Neural progenitor cell (in vitro differentiated cells): ENCODE measurements at regions not wholly inside any gene's neighbourhood (a gene's known extent, or its start where the extent isn't known, plus 50 kb on each side); places are given as distances from the start of the nearest gene placed in this dataset.

Experiments
- DNase-seq: peaks from one replicate; pipeline ENCODE4 v3.0.0-alpha.2; 2016; ENCODE audit warnings: low spot score
- H2AFZ ChIP-seq: fragments of 200-600 bp; sonication (generic); replicated peaks from 2 replicates; pipeline ENCODE4 v1.6.1; 2016; ENCODE audit warnings: antibody characterized with exemption
- H3F3A ChIP-seq: fragments of 200-600 bp; sonication (generic); 2 replicates; pipeline ENCODE4 v1.6.1; 2016; ENCODE audit warnings: antibody characterized with exemption, low read depth
- H3K27ac ChIP-seq: fragments of 200-600 bp; sonication (generic); 2 replicates; pipeline ENCODE4 v1.5.1; 2016; ENCODE audit warnings: mild to moderate bottlenecking
- H3K27me3 ChIP-seq: fragments of 200-600 bp; sonication (generic); 2 replicates; pipeline ENCODE4 v1.6.1; 2016; ENCODE audit warnings: mild to moderate bottlenecking, moderate library complexity
- H3K36me3 ChIP-seq: fragments of 200-600 bp; sonication (generic); 2 replicates; pipeline ENCODE4 v1.5.1; 2016
- H3K4me1 ChIP-seq: fragments of 200-600 bp; sonication (generic); 2 replicates; pipeline ENCODE4 v1.6.1; 2016; ENCODE audit warnings: mixed run types
- H3K4me2 ChIP-seq: fragments of 200-600 bp; sonication (generic); 2 replicates; pipeline ENCODE4 v1.6.1; 2016
- H3K4me3 ChIP-seq: fragments of 200-600 bp; sonication (generic); 2 replicates; pipeline ENCODE4 v1.5.1; 2016
- H3K79me2 ChIP-seq: fragments of 200-600 bp; sonication (generic); 2 replicates; pipeline ENCODE4 v1.6.1; 2016; ENCODE audit warnings: low read depth
- H3K9ac ChIP-seq: fragments of 200-600 bp; sonication (generic); 2 replicates; pipeline ENCODE4 v1.6.1; 2016
- H3K9me3 ChIP-seq: fragments of 200-600 bp; sonication (generic); 2 replicates; pipeline ENCODE4 v1.5.1; 2016; ENCODE audit warnings: low read depth
- H4K20me1 ChIP-seq: fragments of 200-600 bp; sonication (generic); 2 replicates; pipeline ENCODE4 v1.6.1; 2016; ENCODE audit warnings: low read depth
- H3K27ac Mint-ChIP-seq: 3 replicates; pipeline ENCODE4 v1.8.0; 2021; ENCODE audit warnings: mixed read lengths
- H3K27me3 Mint-ChIP-seq: 2 replicates; pipeline ENCODE4 v1.8.0; 2022; ENCODE audit warnings: low read depth, mild to moderate bottlenecking, inconsistent platforms, moderate library complexity, mixed read lengths; ENCODE audit not compliant: insufficient read depth
- H3K36me3 Mint-ChIP-seq: 3 replicates; pipeline ENCODE4 v1.8.0; 2021; ENCODE audit warnings: mixed read lengths
- H3K4me1 Mint-ChIP-seq: 3 replicates; pipeline ENCODE4 v1.8.0; 2021; ENCODE audit warnings: mixed read lengths
- H3K4me3 Mint-ChIP-seq: 3 replicates; pipeline ENCODE4 v1.8.0; 2021; ENCODE audit warnings: mild to moderate bottlenecking, moderate library complexity, mixed read lengths
- H3K9me3 Mint-ChIP-seq: 3 replicates; pipeline ENCODE4 v1.8.0; 2020; ENCODE audit warnings: mixed read lengths
- EZH2 ChIP-seq: fragments of 200-600 bp; sonication (generic); IDR thresholded peaks from 2 replicates; pipeline ENCODE4 v1.6.1; 2017; ENCODE audit warnings: antibody characterized with exemption, mild to moderate bottlenecking, moderate library complexity
- EZH2phosphoT487 ChIP-seq: fragments of 200-600 bp; sonication (generic); IDR thresholded peaks from 2 replicates; pipeline ENCODE4 v1.6.1; 2017; ENCODE audit warnings: antibody characterized with exemption
- TF ChIP-seq, protein P1 (sequence below): fragments of 200-600 bp; sonication (generic); IDR thresholded peaks from 2 replicates; pipeline ENCODE4 v1.5.1; 2017; ENCODE audit warnings: antibody characterized with exemption, mild to moderate bottlenecking

DNA sequence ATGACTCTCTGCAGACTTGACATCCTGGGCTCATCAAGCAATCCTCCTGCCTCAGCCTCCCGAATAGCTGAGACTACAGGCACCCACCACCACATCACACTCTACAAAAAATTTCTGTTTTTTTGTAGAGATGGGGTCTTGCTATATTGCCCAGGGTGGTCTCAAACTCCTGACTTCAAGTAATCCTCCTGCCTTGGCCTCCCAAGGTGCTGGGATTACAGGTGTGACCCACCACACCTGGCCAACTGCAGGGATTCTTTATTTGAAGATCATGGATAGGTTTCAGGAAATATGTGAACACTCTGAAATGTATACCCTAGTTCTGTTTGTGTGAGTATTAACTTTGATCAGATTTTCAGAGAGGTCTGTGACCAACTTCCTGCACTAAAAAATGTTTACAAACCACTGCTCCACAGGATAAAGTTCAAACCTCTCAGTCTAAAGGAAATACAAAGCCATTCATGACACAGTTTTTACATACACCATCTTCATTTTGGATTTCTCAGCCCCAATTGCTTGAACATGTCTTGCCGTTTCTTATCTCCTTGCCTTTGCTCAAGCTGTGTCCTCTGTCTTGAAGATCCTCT is 252.3 kb upstream of the FGGY start:
- Histone ChIP-seq H3K4me2 (no peak overlapping the region), H3K27ac (no peak overlapping the region), H3K4me1 (no peaks in the 10 kb centered on the region), H2AFZ (no peak overlapping the region), H4K20me1 (no peaks in the 10 kb centered on the region), H3K9ac (no peak overlapping the region), H3K27me3 (no peaks in the 10 kb centered on the region), H3F3A (no peaks in the 10 kb centered on the region), H3K79me2 (no peaks in the 10 kb centered on the region), H3K4me3 (no peak overlapping the region), H3K9me3 (no peaks in the 10 kb centered on the region), H3K36me3 (no peaks in the 10 kb centered on the region)
- H3K27ac Mint-ChIP-seq = no peak overlapping the region
- H3K36me3 Mint-ChIP-seq = no peaks in the 10 kb centered on the region
- TF ChIP-seq EZH2 (no peak), EZH2phosphoT487 (no peak)
- TF ChIP-seq, protein P1, sequence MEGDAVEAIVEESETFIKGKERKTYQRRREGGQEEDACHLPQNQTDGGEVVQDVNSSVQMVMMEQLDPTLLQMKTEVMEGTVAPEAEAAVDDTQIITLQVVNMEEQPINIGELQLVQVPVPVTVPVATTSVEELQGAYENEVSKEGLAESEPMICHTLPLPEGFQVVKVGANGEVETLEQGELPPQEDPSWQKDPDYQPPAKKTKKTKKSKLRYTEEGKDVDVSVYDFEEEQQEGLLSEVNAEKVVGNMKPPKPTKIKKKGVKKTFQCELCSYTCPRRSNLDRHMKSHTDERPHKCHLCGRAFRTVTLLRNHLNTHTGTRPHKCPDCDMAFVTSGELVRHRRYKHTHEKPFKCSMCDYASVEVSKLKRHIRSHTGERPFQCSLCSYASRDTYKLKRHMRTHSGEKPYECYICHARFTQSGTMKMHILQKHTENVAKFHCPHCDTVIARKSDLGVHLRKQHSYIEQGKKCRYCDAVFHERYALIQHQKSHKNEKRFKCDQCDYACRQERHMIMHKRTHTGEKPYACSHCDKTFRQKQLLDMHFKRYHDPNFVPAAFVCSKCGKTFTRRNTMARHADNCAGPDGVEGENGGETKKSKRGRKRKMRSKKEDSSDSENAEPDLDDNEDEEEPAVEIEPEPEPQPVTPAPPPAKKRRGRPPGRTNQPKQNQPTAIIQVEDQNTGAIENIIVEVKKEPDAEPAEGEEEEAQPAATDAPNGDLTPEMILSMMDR = no peak
- no peak for DNase-seq
- no peaks in the 10 kb centered on the region for H3K4me1 Mint-ChIP-seq
- H3K9me3 Mint-ChIP-seq = peaks cover 8% of the 10 kb centered on the region
- peaks cover under 1% of the 10 kb centered on the region for H3K27me3 Mint-ChIP-seq
- no peak overlapping the region for H3K4me3 Mint-ChIP-seq

DNA sequence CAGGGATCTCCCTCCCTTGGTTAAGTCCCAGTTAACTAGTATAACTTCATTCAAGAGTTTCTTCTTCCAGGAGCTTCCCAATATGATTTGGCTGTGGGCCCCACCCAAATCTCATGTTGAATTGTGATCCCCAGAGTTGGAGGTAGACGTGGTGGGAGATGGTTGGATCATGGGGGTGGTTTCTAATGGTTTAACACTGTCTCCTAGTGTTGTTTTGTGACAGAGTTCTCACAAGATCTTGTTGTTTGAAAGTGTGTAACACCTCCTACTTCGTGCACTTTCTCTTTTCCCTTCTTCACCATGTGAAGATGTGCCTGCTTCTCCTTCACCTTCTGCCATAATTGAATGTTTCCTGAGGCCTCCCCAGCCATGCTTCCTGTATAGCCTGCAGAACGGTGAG is 251.8 kb upstream of the FGGY start:
- no peaks in the 10 kb centered on the region for H3K79me2 ChIP-seq
- no peak for DNase-seq
- no peaks in the 10 kb centered on the region for H3K27me3 ChIP-seq
- TF ChIP-seq, protein P1 = no peak
- TF ChIP-seq EZH2phosphoT487 = no peak
- no peak for TF ChIP-seq EZH2
- H3K9me3 ChIP-seq = no peaks in the 10 kb centered on the region
- H3K4me2 ChIP-seq = no peak overlapping the region
- no peaks in the 10 kb centered on the region for H4K20me1 ChIP-seq
- H3K27ac ChIP-seq = no peak overlapping the region
- Mint-ChIP-seq H3K4me3 (no peak overlapping the region), H3K36me3 (no peaks in the 10 kb centered on the region), H3K4me1 (no peaks in the 10 kb centered on the region), H3K9me3 (peaks cover 8% of the 10 kb centered on the region), H3K27me3 (no peaks in the 10 kb centered on the region), H3K27ac (no peak overlapping the region)
- no peaks in the 10 kb centered on the region for H3K4me1 ChIP-seq
- H2AFZ ChIP-seq = no peak overlapping the region
- H3K9ac ChIP-seq = no peak overlapping the region
- no peaks in the 10 kb centered on the region for H3K36me3 ChIP-seq
- no peaks in the 10 kb centered on the region for H3F3A ChIP-seq
- H3K4me3 ChIP-seq = no peak overlapping the region

DNA sequence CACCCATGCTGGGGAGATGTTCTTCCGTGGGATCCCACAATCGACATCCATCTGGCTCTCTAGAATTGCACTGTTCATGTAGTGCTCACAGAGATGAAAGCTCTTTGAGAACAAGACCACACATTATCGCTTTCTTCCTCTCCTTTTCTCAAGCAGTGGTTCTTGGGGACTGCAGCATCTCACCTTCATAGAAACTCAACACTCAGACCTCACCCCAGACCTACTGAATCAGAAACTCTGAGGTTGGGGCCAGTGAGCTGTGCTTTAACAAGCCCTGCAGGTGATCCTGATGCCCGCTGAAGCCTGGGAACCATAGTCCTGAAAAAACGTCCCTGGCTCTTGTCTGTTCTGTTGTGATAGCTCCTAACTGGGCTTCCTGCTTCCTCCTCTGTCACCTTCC is 251.3 kb upstream of the FGGY start:
- no peaks in the 10 kb centered on the region for H3K79me2 ChIP-seq
- H3K9me3 ChIP-seq = no peaks in the 10 kb centered on the region
- no peaks in the 10 kb centered on the region for H3K4me1 ChIP-seq
- Mint-ChIP-seq H3K4me3 (no peak overlapping the region), H3K9me3 (peaks cover 8% of the 10 kb centered on the region), H3K27me3 (no peaks in the 10 kb centered on the region), H3K36me3 (no peaks in the 10 kb centered on the region), H3K4me1 (no peaks in the 10 kb centered on the region), H3K27ac (no peak overlapping the region)
- H3K9ac ChIP-seq = no peak overlapping the region
- H3K4me3 ChIP-seq = no peak overlapping the region
- no peaks in the 10 kb centered on the region for H4K20me1 ChIP-seq
- H3K4me2 ChIP-seq = no peak overlapping the region
- TF ChIP-seq, protein P1 = no peak
- TF ChIP-seq EZH2phosphoT487 = no peak
- no peak for TF ChIP-seq EZH2
- no peaks in the 10 kb centered on the region for H3K27me3 ChIP-seq
- DNase-seq = no peak
- H3F3A ChIP-seq = no peaks in the 10 kb centered on the region
- H2AFZ ChIP-seq = no peak overlapping the region
- H3K27ac ChIP-seq = no peak overlapping the region
- no peaks in the 10 kb centered on the region for H3K36me3 ChIP-seq
